HG02642 (cell line): ENCODE measurements at regions not wholly inside any gene's neighbourhood (a gene's known extent, or its start where the extent isn't known, plus 50 kb on each side); places are given as distances from the start of the nearest gene placed in this dataset.

Source experiments
- ATAC-seq: cut with Tn5 transposase; IDR thresholded peaks from one replicate; pipeline ENCODE4 v1.9.1; 2021; ENCODE audit warnings: mild to moderate bottlenecking; ENCODE audit not compliant: unreplicated experiment, poor library complexity

DNA sequence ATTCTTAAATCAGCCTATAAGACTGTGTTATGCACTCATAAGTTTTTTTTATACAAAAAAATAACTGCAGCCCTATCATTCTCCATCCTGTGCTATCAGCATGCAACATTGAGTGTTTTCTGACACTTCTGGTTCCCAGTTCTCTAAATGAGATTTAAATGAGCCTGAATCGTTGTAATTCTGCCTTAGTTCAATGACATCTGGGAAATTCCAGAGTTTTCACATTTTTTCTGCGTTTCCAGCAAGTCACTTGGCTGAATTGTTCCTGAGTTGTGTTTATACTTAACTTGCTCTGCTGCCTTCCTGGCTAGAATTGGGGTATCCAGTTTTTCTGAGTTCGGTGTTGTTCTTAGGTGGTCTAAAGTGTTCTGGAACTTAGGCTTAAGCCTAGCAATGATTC, 636.1 kb upstream of the FZD8 start:
- ATAC-seq: no peak

DNA sequence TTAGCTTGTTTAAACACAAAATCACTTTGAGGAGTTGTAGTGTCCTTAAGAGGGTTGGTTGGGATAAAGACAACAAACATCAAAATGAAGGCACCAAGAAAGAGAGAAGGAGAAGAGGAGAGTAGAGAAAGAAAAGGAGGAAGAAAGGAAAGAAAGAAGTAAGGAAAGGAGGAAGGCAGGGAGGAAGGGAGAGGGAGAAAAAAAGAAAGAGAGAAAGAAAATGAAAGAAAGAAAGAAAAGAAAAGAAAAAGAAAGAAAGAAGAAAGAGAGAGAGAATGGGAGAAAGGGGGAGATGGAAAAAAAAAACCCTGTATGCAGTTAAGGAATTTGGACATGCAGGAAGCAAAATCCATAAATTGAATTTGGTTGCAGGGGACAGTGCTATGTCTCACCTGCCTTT, 635.4 kb upstream of the FZD8 start:
- ATAC-seq: no peak

DNA sequence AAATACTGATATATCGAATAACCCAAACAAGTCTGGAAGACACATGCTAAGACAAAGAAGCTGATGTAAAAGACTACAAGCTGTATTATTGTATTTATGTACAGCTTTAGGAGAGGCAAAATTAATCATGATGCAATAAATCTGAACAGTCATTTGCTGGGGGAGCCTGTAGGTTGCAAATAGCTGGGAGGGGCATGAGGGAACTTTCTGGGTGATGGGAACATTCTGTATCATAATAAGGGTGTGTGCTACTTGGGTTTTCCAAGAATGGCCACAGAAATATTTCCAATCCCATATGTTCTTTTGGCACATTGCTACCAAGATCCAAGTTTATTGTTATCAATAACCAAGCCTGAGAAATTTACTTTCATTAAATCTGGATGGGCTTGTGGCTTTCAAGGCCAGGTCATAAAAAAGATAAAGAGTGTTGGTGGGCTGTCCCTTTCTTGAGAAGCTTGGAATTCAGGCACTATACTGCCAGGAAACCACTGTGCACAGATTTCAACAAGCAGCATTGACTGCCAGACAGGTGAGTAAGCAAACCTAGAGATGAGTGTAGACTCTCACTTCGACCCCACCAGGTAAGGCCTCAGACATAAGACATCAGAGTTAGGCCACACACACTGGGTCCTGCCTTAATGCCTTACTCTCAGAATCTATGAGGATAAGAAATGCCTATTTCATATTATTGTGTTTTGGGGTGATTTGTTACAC, 629.7 kb upstream of the FZD8 start:
- ATAC-seq: no peak

- no peak for ATAC-seq
Measured at GRCh38 chr10:36269222-36269621, 627.1 kb upstream of the FZD8 start.

GRCh38 chr10:36266923-36267322, 624.8 kb upstream of the FZD8 start:
- ATAC-seq: no peak

DNA sequence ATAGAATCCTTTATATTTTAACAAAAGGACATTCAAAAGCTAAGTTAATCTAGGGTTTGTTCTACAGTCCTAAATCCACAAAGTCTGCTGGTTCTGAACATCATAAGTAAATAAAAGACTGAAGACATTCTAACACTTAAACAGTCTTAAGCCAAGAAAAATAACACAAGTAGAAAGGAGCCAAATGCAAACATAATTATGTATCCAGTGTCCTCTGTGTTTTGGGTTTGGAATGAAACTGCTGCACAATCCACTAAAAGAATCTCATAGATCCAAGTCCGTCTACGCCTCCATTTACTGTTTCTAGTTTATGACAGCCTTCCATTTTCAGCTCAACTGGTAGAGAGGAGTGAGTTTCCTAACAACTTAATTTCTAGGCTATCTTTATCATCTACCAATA, 623.6 kb upstream of the FZD8 start:
- no peak for ATAC-seq

DNA sequence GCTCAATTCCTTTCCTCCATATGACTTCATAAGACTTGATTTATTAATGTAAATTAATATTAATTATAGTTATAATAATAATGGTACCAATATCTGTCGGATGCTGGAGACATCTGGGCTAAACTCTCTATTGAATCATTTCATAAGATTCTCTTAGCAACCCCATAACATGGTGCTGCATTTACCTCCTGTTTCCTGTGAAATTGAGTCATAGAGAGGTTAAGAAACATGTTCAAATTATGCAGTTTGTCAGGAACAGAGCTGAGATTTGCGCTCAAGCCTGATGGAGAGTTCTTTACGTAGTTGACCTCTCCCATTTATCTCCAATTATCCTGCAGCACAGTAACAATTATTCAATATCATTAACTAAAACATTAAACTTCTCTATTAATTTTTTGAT, 621.8 kb upstream of the FZD8 start:
- ATAC-seq: no peak

DNA sequence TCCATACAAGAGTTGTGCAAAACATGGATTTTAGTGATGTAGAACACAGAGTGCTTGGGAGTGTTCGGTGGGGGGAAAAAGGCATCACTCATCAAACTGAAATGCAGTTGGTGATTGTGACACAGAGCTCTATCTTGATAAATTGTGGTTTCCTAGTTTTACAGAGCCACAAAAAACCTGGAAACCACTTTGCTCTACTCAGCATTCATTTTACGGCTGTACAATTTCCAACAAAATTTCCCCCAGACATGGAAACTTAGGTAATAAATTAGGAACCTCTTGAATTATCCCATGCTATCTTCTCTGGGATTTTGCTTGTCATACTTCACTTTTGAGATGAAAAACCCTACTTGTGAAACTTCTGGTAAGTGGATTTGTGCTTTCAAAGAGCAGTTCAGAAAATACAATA, 614.9 kb upstream of the FZD8 start:
- ATAC-seq: no peak

- no peak for ATAC-seq
Measured at GRCh38 chr10:36256166-36256565, 614.1 kb upstream of the FZD8 start.

DNA sequence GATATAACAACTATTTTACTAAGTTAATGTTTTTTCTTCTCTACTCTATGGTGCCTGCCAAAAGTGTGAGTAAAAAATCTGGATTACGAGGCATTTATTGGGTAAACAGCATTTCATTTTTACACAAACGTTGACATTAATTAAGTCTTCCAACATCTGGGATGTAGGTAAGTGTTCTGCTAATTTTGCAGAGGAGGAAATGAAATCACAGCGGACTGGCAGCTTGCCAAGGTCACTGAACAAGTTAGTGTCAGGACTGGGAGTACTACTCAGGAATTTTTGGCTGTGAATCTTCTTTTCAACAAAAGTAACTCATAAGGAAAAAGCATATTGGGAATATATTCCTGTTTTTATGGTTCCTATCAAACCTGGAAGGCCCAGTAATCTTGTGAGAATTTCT, 612.1 kb upstream of the FZD8 start:
- ATAC-seq: no peak

DNA sequence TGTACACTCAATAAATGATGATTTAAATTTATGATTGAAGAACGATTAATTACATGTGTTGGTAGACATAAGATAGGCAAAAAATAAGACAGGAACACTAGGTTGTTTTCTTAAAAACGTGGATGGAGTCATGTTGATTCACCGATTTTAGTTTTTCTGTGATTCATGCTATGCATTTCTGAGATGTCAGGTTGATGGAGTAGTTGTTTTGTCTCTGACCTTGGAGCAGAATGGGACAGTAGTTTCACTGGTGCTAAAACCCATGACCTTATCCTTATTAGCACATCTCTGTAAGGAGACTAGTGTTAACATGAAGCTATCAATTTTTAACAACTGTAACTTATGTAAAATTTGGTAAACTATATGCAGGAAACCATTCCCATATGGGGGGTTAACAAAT, 611.6 kb upstream of the FZD8 start:
- no peak for ATAC-seq

GRCh38 chr10:36251068-36251467, 609.0 kb upstream of the FZD8 start:
- no peak for ATAC-seq

DNA sequence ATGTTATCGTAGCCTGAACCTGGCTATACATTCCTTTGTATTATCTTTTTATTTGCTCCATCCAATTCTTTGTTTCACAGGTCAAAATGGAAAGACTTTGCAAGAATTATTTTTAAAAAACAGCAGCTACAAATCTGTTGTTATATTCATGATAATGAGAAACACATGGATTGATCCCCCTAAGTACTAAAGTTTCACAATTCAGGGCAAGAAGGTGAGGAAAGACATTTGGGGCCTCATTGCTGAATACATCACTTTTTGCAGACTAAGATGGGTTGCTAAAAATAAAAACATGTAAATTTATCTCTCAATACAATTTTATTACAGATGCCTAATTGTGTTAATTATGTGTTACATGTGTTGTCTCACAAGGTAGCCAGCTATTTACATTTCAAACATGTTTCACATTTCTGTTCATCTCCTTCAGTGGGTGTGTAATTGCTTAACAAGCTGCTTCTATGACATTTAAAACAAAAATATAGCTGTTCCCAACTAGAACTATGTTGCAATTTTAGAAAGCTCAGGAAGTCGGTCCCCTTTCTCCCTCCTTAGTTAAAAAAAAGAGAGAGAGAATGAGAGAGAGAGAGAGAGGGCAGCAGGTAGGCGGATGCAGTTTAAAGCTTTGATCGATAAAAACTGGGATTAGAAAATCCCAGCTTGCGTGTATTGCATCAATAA, 606.3 kb upstream of the FZD8 start:
- ATAC-seq: no peak

GRCh38 chr10:36247478-36247877, 605.4 kb upstream of the FZD8 start:
- no peak for ATAC-seq

DNA sequence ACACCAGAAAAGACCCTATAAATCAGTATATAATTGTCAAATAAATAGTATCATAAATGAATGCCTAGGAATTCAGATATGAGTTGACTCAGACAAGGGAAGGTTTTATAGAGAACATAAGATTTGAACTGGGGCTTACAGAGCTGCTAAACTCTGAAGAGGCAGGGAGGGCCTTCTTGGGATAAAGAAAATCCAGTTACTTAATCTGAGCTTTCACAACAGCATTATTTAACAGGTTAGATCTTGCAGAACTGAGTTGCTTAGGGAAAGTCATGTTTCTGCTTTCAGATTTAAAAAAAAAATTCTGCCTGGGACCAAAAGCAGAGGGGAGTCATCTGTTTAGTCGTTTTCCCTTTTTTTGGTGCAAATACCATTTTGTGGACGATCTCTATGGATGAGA, 594.8 kb upstream of the FZD8 start:
- no peak for ATAC-seq

GRCh38 chr10:36236341-36236740, 594.2 kb upstream of the FZD8 start:
- ATAC-seq: no peak

DNA sequence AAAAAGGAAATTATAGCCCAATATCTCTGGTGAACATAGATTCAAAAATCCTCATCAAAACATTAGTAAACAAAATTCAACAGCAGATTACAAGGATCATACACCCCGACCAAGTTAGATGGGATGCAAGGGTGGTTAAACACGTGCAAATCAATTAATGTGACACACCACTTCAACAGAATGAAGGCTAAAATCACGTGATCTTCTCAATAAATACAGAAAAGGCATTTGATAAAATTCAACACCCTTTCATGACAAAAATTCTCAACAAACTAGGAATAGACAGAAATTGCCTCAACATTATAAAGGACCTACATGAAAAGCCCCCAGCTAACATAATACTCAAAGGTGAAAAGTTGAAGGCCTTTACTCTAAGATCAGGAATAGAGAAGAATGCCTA, 590.8 kb upstream of the FZD8 start:
- ATAC-seq: no peak

- ATAC-seq: no peak
Measured at GRCh38 chr10:36224431-36224985, 582.4 kb upstream of the FZD8 start.

- no peak for ATAC-seq
Measured at GRCh38 chr10:36221101-36221500, 579.0 kb upstream of the FZD8 start.

DNA sequence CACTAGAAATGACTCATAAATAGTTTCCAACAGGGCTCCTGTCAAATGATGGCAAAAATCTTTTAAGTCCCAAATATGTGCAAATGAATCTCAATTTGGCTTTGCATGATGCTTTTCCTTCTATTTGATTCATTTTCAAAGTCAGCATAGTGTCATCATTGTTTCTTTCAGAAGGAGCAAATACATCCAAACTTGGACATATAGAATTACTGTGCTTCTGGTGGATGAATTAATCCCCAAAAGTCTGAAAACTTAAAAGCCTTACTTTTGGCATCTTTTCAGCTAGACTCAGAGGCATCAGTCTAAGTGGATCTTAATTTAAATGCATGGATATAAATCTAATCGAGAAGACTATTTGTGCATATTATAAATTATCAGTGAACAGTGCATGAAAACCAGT, 578.1 kb upstream of the FZD8 start:
- no peak for ATAC-seq

GRCh38 chr10:36211856-36212255, 569.8 kb upstream of the FZD8 start:
- ATAC-seq: no peak

DNA sequence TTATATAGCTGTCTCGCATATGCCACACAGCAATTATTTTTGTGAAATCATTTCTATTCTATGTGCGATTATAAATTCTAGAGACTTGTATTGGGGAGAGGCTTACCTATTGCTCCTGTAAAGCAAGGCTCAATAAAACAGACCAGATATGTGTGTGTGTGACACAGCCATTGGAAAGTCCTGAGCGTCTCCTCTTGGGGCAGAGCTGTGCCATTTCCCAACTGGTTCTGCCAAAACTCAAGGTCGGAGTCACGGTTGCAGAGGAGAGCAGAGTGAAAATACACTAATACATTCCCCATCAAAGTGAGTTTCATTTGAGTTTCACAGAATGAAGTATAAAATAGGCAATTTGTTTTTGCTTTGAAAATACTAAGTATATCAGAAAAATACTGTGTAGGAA, 567.4 kb upstream of the FZD8 start:
- no peak for ATAC-seq
